Right lobe of liver (tissue), 6 donors: ENCODE measurements at regions not wholly inside any gene's neighbourhood (a gene's known extent, or its start where the extent isn't known, plus 50 kb on each side); places are given as distances from the start of the nearest gene placed in this dataset.

Experiments used
- ATAC-seq, 4 donors: fragments of 200-7000 bp; cut with Tn5 transposase; one replicate each; pipeline ENCODE4 v1.9.1; 2020; ENCODE audit warnings: mild to moderate bottlenecking in 4 of 4, moderate library complexity in 4 of 4
- DNase-seq, 3 donors: peaks; one replicate each; pipeline ENCODE4 v3.0.0-alpha.2; 2020
- H3K27ac ChIP-seq, 3 donors: fragments of 200-600 bp; one replicate each; pipeline ENCODE4 v1.8.0; 2022
- H3K27me3 ChIP-seq, 2 donors: fragments of 200-600 bp; one replicate each; pipeline ENCODE4 v1.8.0; 2022
- H3K36me3 ChIP-seq, 4 donors: fragments of 200-600 bp; sonication (generic) in 1 of 4; one replicate each; pipeline versions ENCODE4 v1.5.1 to v1.8.0; 2017 to 2022; ENCODE audit warnings: control low read depth in 1 of 4
- H3K4me1 ChIP-seq, 4 donors: fragments of 200-600 bp; sonication (generic) in 1 of 4; one replicate each; pipeline versions ENCODE4 v1.5.1 to v1.8.0; 2017 to 2022; ENCODE audit warnings: control low read depth in 1 of 4
- H3K4me3 ChIP-seq, 3 donors: fragments of 200-600 bp; one replicate each; pipeline ENCODE4 v1.8.0; 2022
- H3K9me3 ChIP-seq, 4 donors: fragments of 200-600 bp; sonication (generic) in 1 of 4; one replicate each; pipeline versions ENCODE4 v1.5.1 to v1.8.0; 2017 to 2022; ENCODE audit warnings: control low read depth in 1 of 4
- POLR2A ChIP-seq: fragments of 450-650 bp; IDR thresholded peaks from one replicate; pipeline ENCODE4 v1.6.1; 2017; ENCODE audit warnings: antibody characterized with exemption, mild to moderate bottlenecking
- WGBS: methylation state at CpG from one replicate; pipeline ENCODE4 v1.1.6; 2018; ENCODE audit warnings: low coverage, low lambda C conversion rate; ENCODE audit not compliant: insufficient coverage; ENCODE audit errors: missing lambda C conversion rate; 5-methylcytosine and 5-hydroxymethylcytosine counted together
- intact Hi-C, 2 donors: fragments of 100-400 bp; cut with DNase I; formaldehyde crosslinking; loops; one replicate each; pipeline versions ENCODE4 v1.11.2 to v1.14.1; 2022
- TF ChIP-seq, protein P1 (sequence below), 4 donors: fragments of 200-600 bp in 3 of 4; fragments of 450-650 bp in 1 of 4; IDR thresholded peaks; one replicate each; pipeline versions ENCODE4 v1.5.1 to v1.8.0; 2016 to 2022; ENCODE audit warnings: antibody characterized with exemption in 4 of 4, mild to moderate bottlenecking in 2 of 4
- donor health status: DM: no; HTN: yes; CAD: no.
- donor health status: DM: no; HTN: no; CAD: no.
- donor health status: DM: no; HTN: no; CAD: no.
- donor health status: DM: no; HTN: yes; CAD: no.
- donor health status: DM: no; HTN: yes; CAD: no.

DNA sequence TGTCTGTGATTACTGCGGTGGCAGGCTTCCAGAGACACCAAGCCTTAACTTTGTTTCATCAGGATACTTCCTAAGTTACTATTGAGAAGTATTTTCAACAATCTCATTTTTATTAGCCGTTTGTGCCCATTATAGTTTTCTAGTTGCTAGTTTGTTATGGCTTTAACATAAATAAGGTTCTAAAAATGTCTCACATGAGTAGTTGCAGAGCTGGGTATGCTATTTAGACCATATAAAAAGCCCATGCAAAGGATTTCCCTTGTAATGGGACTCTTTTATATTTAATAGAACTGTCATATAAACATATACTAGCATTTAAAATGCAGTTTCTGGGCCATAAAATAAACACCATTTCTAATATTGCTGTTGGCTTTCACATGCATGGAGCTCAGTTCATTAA, 205.3 kb upstream of the TCF21 start:
- no peak for DNase-seq

DNA sequence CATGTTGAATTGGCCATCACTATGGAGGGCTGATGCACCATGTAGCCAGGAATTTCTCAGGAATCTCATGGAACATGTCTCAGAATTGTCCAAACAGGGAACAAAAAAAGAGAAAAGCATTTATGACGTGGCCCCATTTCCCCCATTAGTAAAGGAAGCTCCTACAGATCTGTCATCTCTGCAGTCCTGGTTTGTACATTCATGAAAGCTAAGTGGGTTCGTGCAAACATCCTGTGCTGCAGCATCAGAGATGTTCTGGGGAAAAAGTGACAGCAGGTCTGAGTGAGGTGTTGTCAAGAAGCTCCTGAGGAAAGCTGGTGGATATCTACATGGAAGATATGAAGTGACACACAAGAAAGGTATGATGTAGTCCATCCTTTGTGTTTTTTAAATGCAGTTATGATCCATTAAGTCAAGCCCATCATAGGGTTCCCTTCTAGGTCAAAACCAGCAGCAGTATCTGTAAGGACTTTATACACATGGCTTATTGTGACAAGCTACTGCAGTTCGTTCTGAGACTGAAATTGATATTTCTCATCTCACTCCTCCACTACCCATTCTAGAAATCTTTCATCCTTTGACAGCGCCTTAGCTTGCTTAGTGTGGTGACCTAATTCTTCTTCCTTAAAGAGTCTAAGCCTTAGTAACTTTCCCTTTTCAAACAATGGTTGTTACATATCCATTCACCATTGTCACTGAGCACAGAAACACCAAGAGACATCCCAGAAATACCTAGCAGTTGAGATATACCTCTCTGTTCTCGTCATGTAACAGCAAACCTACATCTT, 200.0 kb upstream of the TCF21 start:
- H3K4me3 ChIP-seq = no peak overlapping the region
- intact Hi-C loops = no loop called here
- no peak for ATAC-seq

More for the DNA sequence above, 205.3 kb upstream of the TCF21 start:
- TF ChIP-seq, protein P1, sequence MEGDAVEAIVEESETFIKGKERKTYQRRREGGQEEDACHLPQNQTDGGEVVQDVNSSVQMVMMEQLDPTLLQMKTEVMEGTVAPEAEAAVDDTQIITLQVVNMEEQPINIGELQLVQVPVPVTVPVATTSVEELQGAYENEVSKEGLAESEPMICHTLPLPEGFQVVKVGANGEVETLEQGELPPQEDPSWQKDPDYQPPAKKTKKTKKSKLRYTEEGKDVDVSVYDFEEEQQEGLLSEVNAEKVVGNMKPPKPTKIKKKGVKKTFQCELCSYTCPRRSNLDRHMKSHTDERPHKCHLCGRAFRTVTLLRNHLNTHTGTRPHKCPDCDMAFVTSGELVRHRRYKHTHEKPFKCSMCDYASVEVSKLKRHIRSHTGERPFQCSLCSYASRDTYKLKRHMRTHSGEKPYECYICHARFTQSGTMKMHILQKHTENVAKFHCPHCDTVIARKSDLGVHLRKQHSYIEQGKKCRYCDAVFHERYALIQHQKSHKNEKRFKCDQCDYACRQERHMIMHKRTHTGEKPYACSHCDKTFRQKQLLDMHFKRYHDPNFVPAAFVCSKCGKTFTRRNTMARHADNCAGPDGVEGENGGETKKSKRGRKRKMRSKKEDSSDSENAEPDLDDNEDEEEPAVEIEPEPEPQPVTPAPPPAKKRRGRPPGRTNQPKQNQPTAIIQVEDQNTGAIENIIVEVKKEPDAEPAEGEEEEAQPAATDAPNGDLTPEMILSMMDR (IDR thresholded peaks at IDR 0.05) = no peak
- no peak for TF ChIP-seq POLR2A
- no peak overlapping the region for H3K4me3 ChIP-seq
- WGBS = 39% methylated on average over 2 of the region's 2 CpGs
- H3K36me3 ChIP-seq = no peaks in the 10 kb centered on the region
- no peaks in the 10 kb centered on the region for H3K9me3 ChIP-seq
- no peak overlapping the region for H3K27ac ChIP-seq
- H3K4me1 ChIP-seq = no peaks in the 10 kb centered on the region
- H3K27me3 ChIP-seq = no peaks in the 10 kb centered on the region
- intact Hi-C loops = no loop called here
- ATAC-seq = no peak

DNA sequence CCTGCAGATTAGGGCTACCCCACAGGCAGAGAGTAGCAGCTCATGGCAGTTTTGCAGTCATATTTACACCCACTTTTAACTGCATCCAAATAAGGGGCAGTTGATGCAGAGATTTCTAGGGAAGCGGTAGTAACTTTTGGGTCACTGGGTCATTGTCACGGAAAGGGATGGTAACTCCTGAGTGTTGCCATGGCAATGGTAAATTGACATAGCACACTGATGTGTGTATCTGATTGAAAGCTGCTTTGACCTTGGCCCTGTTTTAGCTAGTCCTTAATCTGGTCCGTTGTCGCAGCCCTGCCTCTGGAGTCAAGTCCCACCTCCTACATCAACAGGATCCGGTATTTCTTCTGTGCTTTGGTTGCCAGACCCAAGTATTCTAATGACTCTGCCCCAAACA, 199.1 kb upstream of the TCF21 start:
- intact Hi-C loops = no loop called here
- no peak overlapping the region for H3K4me3 ChIP-seq
- TF ChIP-seq POLR2A = no peak
- TF ChIP-seq, protein P1 (IDR thresholded peaks at IDR 0.05) = no peak
- H3K9me3 ChIP-seq = no peaks in the 10 kb centered on the region
- no peak for DNase-seq
- no peaks in the 10 kb centered on the region for H3K27me3 ChIP-seq
- no peak overlapping the region for H3K27ac ChIP-seq
- no peak for ATAC-seq
- H3K4me1 ChIP-seq = no peaks in the 10 kb centered on the region
- H3K36me3 ChIP-seq = no peaks in the 10 kb centered on the region
- 65% methylated on average over 5 of the region's 5 CpGs for WGBS

More for the DNA sequence above, 200.0 kb upstream of the TCF21 start:
- no peak for TF ChIP-seq POLR2A
- TF ChIP-seq, protein P1 (IDR thresholded peaks at IDR 0.05) = no peak
- H3K4me1 ChIP-seq = no peaks in the 10 kb centered on the region
- no peaks in the 10 kb centered on the region for H3K36me3 ChIP-seq
- 36% methylated on average over 5 of the region's 5 CpGs for WGBS
- H3K27ac ChIP-seq = no peak overlapping the region
- H3K27me3 ChIP-seq = no peaks in the 10 kb centered on the region
- no peaks in the 10 kb centered on the region for H3K9me3 ChIP-seq
- DNase-seq = no peak

DNA sequence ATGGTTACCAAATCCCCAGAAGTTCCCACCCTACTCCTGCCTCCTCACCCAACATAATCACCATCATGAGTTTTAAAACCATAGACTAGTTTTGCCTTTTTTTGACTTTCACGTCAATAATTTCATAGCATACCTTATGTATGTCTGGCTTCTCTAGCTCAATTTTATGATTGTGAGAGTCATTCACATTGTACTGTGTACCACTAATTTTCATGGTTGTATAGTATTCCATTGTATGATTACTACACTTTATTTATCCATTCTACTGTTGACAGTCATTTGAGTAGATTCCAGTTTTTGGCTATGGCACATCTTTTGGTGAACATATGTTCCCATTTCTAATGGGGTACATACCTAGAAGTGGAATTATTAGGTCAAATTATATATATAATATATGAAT, 195.3 kb upstream of the TCF21 start:
- H3K9me3 ChIP-seq = no peaks in the 10 kb centered on the region
- TF ChIP-seq, protein P1 (IDR thresholded peaks at IDR 0.05) = no peak
- no peak for TF ChIP-seq POLR2A

DNA sequence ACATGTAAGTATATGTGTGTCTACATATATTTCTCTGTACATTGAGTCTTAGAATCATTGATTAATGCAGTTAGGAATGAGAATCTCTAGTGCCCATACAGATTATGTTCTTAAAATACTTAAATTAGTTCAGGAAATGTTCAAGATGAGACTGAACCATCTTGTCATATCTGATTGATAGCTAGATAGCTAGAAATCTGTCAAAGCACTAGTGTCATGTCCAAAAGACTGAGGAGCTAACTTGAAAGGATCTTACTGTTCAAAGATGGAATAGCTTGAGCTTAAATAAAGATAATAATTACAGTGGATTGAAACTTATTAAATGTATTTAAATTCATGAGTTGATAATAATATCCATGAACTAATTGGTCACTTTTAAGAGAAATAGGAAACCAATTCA, 191.7 kb upstream of the TCF21 start:
- H3K27me3 ChIP-seq = no peaks in the 10 kb centered on the region
- ATAC-seq = no peak
- intact Hi-C loops = no loop called here

More for the DNA sequence above, 195.3 kb upstream of the TCF21 start:
- H3K4me1 ChIP-seq = no peaks in the 10 kb centered on the region
- H3K4me3 ChIP-seq = no peak overlapping the region
- no peaks in the 10 kb centered on the region for H3K36me3 ChIP-seq
- DNase-seq = no peak
- no peak for ATAC-seq
- 83% methylated on average over 1 of the region's 1 CpG for WGBS
- H3K27me3 ChIP-seq = no peaks in the 10 kb centered on the region
- intact Hi-C loops = no loop called here
- no peak overlapping the region for H3K27ac ChIP-seq

More for the DNA sequence above, 191.7 kb upstream of the TCF21 start:
- no peak for TF ChIP-seq POLR2A
- TF ChIP-seq, protein P1 (IDR thresholded peaks at IDR 0.05) = no peak
- no peaks in the 10 kb centered on the region for H3K9me3 ChIP-seq
- no peak for DNase-seq
- no peak overlapping the region for H3K27ac ChIP-seq
- H3K36me3 ChIP-seq = no peaks in the 10 kb centered on the region
- H3K4me3 ChIP-seq = no peak overlapping the region
- no peaks in the 10 kb centered on the region for H3K4me1 ChIP-seq
